ENCODE measurements at regions not wholly inside any gene's neighbourhood (a gene's known extent, or its start where the extent isn't known, plus 50 kb on each side); places are given as distances from the start of the nearest gene placed in this dataset.

DNA sequence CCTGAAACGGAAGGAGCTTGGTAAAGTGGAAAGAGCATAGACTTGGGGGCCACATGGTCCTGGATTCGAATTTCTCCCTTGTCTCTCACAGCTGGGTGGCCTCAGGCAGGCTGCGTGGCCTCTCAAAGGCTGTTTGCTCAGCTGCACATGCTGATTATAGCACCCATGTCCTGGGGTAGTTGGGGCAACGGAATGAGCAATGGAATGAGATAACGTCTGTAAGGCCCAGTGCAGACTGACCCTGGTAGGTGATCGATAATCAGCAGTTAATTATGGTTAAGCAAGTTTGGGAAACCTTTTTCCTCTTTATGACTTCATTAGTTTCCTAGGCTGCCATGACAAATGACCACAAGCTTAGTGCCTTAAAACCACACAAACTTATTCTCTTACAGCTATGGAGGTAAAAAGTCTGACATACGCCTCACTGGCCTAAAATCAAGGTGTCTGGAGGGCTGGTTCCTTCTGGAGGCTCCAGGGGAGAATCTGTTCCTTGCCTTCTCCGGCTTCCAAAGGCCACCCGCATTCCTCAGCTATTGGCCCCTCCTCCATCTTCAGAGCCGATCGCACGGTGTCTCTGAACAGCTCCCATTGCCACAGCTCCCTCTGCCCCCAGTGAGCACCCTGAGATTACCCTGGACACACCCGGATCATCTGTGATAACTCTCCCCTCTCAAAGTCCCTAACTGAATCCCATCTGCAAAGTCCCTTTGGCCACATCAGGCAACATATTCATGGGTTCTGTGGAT is 294.9 kb upstream of the FOXF1 start:
- TF ChIP-seq, protein P1, sequence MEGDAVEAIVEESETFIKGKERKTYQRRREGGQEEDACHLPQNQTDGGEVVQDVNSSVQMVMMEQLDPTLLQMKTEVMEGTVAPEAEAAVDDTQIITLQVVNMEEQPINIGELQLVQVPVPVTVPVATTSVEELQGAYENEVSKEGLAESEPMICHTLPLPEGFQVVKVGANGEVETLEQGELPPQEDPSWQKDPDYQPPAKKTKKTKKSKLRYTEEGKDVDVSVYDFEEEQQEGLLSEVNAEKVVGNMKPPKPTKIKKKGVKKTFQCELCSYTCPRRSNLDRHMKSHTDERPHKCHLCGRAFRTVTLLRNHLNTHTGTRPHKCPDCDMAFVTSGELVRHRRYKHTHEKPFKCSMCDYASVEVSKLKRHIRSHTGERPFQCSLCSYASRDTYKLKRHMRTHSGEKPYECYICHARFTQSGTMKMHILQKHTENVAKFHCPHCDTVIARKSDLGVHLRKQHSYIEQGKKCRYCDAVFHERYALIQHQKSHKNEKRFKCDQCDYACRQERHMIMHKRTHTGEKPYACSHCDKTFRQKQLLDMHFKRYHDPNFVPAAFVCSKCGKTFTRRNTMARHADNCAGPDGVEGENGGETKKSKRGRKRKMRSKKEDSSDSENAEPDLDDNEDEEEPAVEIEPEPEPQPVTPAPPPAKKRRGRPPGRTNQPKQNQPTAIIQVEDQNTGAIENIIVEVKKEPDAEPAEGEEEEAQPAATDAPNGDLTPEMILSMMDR (IDR thresholded peaks at IDR 0.05): no peak
- TF ChIP-seq POLR2A (IDR thresholded peaks at IDR 0.05): no peak
